ENCODE measurements at regions not wholly inside any gene's neighbourhood (a gene's known extent, or its start where the extent isn't known, plus 50 kb on each side); places are given as distances from the start of the nearest gene placed in this dataset.

DNA sequence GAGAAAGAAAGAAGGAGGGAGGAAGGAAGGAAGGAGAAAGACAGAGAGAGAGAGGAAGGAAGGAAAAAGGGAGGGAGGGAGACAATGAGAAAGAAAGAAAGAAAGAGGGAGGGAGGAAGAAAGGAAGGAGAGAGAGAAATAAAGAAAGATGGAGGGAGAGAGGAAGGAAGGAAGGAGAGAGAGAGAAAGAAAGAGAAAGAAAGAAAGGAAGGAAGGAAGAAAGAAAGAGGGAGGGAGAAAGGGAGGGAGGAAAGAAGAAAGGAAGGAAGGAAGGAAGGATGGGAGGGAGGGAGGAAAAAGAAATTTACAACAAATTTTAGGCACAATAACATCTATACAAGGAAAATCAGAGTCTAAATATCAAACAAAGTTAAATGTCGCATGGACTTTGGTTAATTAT, 332.6 kb upstream of the KLF6 start:
- TF ChIP-seq, protein P1, sequence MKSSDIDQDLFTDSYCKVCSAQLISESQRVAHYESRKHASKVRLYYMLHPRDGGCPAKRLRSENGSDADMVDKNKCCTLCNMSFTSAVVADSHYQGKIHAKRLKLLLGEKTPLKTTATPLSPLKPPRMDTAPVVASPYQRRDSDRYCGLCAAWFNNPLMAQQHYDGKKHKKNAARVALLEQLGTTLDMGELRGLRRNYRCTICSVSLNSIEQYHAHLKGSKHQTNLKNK (CRISPR knock-in tag; IDR thresholded peaks at IDR 0.05), result no peak
- TF ChIP-seq ELF4 (CRISPR knock-in tag; IDR thresholded peaks at IDR 0.05; ENCODE audit: low read depth), result no peak
- TF ChIP-seq KAT7 (CRISPR knock-in tag; IDR thresholded peaks at IDR 0.05; ENCODE audit: borderline replicate concordance), result no peak
- TF ChIP-seq, protein P2, sequence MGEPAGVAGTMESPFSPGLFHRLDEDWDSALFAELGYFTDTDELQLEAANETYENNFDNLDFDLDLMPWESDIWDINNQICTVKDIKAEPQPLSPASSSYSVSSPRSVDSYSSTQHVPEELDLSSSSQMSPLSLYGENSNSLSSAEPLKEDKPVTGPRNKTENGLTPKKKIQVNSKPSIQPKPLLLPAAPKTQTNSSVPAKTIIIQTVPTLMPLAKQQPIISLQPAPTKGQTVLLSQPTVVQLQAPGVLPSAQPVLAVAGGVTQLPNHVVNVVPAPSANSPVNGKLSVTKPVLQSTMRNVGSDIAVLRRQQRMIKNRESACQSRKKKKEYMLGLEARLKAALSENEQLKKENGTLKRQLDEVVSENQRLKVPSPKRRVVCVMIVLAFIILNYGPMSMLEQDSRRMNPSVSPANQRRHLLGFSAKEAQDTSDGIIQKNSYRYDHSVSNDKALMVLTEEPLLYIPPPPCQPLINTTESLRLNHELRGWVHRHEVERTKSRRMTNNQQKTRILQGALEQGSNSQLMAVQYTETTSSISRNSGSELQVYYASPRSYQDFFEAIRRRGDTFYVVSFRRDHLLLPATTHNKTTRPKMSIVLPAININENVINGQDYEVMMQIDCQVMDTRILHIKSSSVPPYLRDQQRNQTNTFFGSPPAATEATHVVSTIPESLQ (CRISPR knock-in tag; IDR thresholded peaks at IDR 0.05), result no peak
- no peak for TF ChIP-seq ZNF121 (CRISPR knock-in tag; IDR thresholded peaks at IDR 0.05)
- no peak for TF ChIP-seq TEAD4 (CRISPR knock-in tag; IDR thresholded peaks at IDR 0.05)
- TF ChIP-seq, protein P3, sequence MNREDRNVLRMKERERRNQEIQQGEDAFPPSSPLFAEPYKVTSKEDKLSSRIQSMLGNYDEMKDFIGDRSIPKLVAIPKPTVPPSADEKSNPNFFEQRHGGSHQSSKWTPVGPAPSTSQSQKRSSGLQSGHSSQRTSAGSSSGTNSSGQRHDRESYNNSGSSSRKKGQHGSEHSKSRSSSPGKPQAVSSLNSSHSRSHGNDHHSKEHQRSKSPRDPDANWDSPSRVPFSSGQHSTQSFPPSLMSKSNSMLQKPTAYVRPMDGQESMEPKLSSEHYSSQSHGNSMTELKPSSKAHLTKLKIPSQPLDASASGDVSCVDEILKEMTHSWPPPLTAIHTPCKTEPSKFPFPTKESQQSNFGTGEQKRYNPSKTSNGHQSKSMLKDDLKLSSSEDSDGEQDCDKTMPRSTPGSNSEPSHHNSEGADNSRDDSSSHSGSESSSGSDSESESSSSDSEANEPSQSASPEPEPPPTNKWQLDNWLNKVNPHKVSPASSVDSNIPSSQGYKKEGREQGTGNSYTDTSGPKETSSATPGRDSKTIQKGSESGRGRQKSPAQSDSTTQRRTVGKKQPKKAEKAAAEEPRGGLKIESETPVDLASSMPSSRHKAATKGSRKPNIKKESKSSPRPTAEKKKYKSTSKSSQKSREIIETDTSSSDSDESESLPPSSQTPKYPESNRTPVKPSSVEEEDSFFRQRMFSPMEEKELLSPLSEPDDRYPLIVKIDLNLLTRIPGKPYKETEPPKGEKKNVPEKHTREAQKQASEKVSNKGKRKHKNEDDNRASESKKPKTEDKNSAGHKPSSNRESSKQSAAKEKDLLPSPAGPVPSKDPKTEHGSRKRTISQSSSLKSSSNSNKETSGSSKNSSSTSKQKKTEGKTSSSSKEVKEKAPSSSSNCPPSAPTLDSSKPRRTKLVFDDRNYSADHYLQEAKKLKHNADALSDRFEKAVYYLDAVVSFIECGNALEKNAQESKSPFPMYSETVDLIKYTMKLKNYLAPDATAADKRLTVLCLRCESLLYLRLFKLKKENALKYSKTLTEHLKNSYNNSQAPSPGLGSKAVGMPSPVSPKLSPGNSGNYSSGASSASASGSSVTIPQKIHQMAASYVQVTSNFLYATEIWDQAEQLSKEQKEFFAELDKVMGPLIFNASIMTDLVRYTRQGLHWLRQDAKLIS (CRISPR knock-in tag; IDR thresholded peaks at IDR 0.05; ENCODE audit: borderline replicate concordance), result no peak
- TF ChIP-seq, protein P4, sequence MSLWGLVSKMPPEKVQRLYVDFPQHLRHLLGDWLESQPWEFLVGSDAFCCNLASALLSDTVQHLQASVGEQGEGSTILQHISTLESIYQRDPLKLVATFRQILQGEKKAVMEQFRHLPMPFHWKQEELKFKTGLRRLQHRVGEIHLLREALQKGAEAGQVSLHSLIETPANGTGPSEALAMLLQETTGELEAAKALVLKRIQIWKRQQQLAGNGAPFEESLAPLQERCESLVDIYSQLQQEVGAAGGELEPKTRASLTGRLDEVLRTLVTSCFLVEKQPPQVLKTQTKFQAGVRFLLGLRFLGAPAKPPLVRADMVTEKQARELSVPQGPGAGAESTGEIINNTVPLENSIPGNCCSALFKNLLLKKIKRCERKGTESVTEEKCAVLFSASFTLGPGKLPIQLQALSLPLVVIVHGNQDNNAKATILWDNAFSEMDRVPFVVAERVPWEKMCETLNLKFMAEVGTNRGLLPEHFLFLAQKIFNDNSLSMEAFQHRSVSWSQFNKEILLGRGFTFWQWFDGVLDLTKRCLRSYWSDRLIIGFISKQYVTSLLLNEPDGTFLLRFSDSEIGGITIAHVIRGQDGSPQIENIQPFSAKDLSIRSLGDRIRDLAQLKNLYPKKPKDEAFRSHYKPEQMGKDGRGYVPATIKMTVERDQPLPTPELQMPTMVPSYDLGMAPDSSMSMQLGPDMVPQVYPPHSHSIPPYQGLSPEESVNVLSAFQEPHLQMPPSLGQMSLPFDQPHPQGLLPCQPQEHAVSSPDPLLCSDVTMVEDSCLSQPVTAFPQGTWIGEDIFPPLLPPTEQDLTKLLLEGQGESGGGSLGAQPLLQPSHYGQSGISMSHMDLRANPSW (CRISPR knock-in tag; conservative IDR thresholded peaks at IDR 0.05; ENCODE audit: low read depth), result no peak
- no peak for TF ChIP-seq GABPB1 (CRISPR knock-in tag; IDR thresholded peaks at IDR 0.05)
- TF ChIP-seq, protein P5, sequence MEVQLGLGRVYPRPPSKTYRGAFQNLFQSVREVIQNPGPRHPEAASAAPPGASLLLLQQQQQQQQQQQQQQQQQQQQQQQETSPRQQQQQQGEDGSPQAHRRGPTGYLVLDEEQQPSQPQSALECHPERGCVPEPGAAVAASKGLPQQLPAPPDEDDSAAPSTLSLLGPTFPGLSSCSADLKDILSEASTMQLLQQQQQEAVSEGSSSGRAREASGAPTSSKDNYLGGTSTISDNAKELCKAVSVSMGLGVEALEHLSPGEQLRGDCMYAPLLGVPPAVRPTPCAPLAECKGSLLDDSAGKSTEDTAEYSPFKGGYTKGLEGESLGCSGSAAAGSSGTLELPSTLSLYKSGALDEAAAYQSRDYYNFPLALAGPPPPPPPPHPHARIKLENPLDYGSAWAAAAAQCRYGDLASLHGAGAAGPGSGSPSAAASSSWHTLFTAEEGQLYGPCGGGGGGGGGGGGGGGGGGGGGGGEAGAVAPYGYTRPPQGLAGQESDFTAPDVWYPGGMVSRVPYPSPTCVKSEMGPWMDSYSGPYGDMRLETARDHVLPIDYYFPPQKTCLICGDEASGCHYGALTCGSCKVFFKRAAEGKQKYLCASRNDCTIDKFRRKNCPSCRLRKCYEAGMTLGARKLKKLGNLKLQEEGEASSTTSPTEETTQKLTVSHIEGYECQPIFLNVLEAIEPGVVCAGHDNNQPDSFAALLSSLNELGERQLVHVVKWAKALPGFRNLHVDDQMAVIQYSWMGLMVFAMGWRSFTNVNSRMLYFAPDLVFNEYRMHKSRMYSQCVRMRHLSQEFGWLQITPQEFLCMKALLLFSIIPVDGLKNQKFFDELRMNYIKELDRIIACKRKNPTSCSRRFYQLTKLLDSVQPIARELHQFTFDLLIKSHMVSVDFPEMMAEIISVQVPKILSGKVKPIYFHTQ (CRISPR knock-in tag; IDR thresholded peaks at IDR 0.05), result no peak
- TF ChIP-seq SMAD4 (CRISPR knock-in tag; IDR thresholded peaks at IDR 0.05), result no peak
- DNase-seq (ENCODE audit: low spot score) (no peak), ATAC-seq (no peak)
- Mint-ChIP-seq H3K36me3 (no peaks in the 10 kb centered on the region), H3K9me3 (peaks cover 4% of the 10 kb centered on the region; the same call in 1 of the 2 replicates), H3K27ac (no peak overlapping the region), H3K4me1 (peaks cover 5% of the 10 kb centered on the region), H3K27me3 (ENCODE audit: low read depth) (no peaks in the 10 kb centered on the region), H3K4me3 (no peak overlapping the region)
- CTCF ChIA-PET, result no interaction called here
- POLR2A ChIA-PET, result no interaction called here

DNA sequence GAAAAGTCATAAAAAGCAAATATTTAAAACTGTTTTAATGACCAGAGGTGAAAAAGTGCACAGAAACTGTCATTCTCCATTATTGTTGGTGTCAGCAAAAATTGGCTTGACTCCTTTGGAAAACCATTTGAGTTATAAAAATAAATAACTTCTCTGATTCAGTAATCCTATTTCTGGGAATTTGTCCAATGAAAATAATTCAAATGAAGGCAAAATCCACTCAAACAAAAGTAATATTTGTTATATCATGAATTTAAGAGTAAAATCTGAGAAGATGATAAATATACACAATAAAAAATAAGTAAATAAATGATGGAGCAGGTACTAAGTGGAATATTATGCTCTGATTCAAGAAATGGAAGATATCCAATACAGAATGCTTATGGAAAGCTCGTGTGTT, 326.6 kb upstream of the KLF6 start:
- Mint-ChIP-seq H3K9me3 (peaks cover 15% of the 10 kb centered on the region), H3K27ac (no peak overlapping the region), H3K27me3 (ENCODE audit: low read depth) (no peaks in the 10 kb centered on the region), H3K4me1 (peaks cover 7% of the 10 kb centered on the region), H3K4me3 (no peak overlapping the region), H3K36me3 (no peaks in the 10 kb centered on the region)
- ChIA-PET POLR2A (no interaction called here), CTCF (no interaction called here)
- ATAC-seq, result no peak
- no peak for DNase-seq (ENCODE audit: low spot score)
- TF ChIP-seq, protein P6, sequence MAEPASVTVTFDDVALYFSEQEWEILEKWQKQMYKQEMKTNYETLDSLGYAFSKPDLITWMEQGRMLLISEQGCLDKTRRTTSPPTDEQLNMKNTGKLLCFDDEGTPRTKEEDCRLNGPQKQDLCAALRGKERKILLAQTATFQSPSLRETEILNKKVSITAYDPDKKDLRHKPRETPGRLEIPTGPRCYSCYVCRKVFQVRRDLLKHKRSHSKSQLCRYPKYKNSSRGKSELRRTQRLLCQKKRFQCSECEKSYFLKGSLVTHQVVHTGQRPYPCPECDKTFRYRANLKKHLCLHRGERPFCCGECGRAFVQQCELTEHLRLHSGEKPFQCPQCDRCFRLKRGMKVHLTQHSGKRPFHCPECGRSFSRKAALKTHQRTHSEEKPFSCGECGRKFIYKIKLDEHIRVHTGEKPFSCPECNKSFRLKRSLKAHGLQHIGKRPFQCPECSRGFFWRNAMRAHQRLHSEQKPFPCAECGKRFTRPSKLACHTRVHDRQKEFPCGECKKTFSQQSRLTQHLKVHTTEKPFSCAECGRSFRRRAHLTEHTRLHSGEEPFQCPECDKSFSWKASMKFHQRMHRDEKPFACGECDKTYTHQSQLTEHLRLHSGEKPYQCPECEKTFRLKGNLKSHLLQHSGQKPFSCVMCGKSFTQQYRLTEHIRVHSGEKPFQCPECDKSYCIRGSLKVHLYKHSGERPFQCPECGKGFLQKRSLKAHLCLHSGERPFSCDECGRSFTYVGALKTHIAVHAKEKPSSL (CRISPR knock-in tag; conservative IDR thresholded peaks at IDR 0.05), result no peak
- TF ChIP-seq, protein P7, sequence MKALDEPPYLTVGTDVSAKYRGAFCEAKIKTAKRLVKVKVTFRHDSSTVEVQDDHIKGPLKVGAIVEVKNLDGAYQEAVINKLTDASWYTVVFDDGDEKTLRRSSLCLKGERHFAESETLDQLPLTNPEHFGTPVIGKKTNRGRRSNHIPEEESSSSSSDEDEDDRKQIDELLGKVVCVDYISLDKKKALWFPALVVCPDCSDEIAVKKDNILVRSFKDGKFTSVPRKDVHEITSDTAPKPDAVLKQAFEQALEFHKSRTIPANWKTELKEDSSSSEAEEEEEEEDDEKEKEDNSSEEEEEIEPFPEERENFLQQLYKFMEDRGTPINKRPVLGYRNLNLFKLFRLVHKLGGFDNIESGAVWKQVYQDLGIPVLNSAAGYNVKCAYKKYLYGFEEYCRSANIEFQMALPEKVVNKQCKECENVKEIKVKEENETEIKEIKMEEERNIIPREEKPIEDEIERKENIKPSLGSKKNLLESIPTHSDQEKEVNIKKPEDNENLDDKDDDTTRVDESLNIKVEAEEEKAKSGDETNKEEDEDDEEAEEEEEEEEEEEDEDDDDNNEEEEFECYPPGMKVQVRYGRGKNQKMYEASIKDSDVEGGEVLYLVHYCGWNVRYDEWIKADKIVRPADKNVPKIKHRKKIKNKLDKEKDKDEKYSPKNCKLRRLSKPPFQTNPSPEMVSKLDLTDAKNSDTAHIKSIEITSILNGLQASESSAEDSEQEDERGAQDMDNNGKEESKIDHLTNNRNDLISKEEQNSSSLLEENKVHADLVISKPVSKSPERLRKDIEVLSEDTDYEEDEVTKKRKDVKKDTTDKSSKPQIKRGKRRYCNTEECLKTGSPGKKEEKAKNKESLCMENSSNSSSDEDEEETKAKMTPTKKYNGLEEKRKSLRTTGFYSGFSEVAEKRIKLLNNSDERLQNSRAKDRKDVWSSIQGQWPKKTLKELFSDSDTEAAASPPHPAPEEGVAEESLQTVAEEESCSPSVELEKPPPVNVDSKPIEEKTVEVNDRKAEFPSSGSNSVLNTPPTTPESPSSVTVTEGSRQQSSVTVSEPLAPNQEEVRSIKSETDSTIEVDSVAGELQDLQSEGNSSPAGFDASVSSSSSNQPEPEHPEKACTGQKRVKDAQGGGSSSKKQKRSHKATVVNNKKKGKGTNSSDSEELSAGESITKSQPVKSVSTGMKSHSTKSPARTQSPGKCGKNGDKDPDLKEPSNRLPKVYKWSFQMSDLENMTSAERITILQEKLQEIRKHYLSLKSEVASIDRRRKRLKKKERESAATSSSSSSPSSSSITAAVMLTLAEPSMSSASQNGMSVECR (CRISPR knock-in tag; IDR thresholded peaks at IDR 0.05; ENCODE audit: borderline replicate concordance), result no peak
- no peak for TF ChIP-seq GTF2I (CRISPR knock-in tag; conservative IDR thresholded peaks at IDR 0.05)
- no peak for TF ChIP-seq EMX1 (CRISPR knock-in tag; IDR thresholded peaks at IDR 0.05)
- no peak for TF ChIP-seq SOX15 (CRISPR knock-in tag; IDR thresholded peaks at IDR 0.05)
